Activated CD4-positive, alpha-beta memory T cell treated with anti-CD3 and anti-CD28 coated beads, Interleukin-2, amount 10 ng/mL, durations not matched to agents 7 days and 5 days (primary cell): ENCODE measurements at regions not wholly inside any gene's neighbourhood (a gene's known extent, or its start where the extent isn't known, plus 50 kb on each side); places are given as distances from the start of the nearest gene placed in this dataset.

Experiments used
- CTCF ChIA-PET: fragments of 350-600 bp; sonication (Branson Sonifier 250); formaldehyde crosslinking; loops from one replicate; lab custom pipeline; 2021; ENCODE audit warnings: antibody characterized with exemption, inconsistent platforms; lab: Charles Lee
- POLR2A ChIA-PET: fragments of 350-600 bp; sonication (Branson Sonifier 250); formaldehyde crosslinking; loops from one replicate; lab custom pipeline; 2021; ENCODE audit warnings: antibody characterized with exemption; lab: Charles Lee
- DNase-seq: peaks from one replicate; pipeline ENCODE4 v3.0.0-alpha.2; 2020
- H3K27ac Mint-ChIP-seq: one replicate; pipeline ENCODE4 v1.8.0; 2021; ENCODE audit warnings: mild to moderate bottlenecking, mixed read lengths
- H3K27me3 Mint-ChIP-seq: one replicate; pipeline ENCODE4 v1.8.0; 2021; ENCODE audit warnings: mixed read lengths
- H3K36me3 Mint-ChIP-seq: one replicate; pipeline ENCODE4 v1.8.0; 2021; ENCODE audit warnings: low read depth, mixed read lengths
- H3K4me1 Mint-ChIP-seq: one replicate; pipeline ENCODE4 v1.8.0; 2021; ENCODE audit warnings: mixed read lengths
- H3K4me3 Mint-ChIP-seq: one replicate; pipeline ENCODE4 v1.8.0; 2021; ENCODE audit warnings: mild to moderate bottlenecking, mixed read lengths
- H3K9me3 Mint-ChIP-seq: one replicate; pipeline ENCODE4 v1.8.0; 2021; ENCODE audit warnings: mixed read lengths

GRCh38 chr2:16479721-16480120 is 185.9 kb downstream of the CYRIA start:
- peaks cover 2% of the 10 kb centered on the region for H3K27me3 Mint-ChIP-seq
- no peak for DNase-seq
- POLR2A ChIA-PET = no interaction called here
- H3K36me3 Mint-ChIP-seq = no peaks in the 10 kb centered on the region
- CTCF ChIA-PET = no interaction called here
- no peaks in the 10 kb centered on the region for H3K9me3 Mint-ChIP-seq
- no peaks in the 10 kb centered on the region for H3K4me1 Mint-ChIP-seq
- H3K4me3 Mint-ChIP-seq = no peak overlapping the region
- H3K27ac Mint-ChIP-seq = no peak overlapping the region

GRCh38 chr2:16478434-16479210 is 187.0 kb downstream of the CYRIA start:
- Mint-ChIP-seq H3K4me1 (no peaks in the 10 kb centered on the region), H3K36me3 (no peaks in the 10 kb centered on the region), H3K9me3 (no peaks in the 10 kb centered on the region), H3K4me3 (no peak overlapping the region), H3K27ac (no peak overlapping the region), H3K27me3 (peaks cover 2% of the 10 kb centered on the region)
- no peak for DNase-seq
- ChIA-PET POLR2A (no interaction called here), CTCF (no interaction called here)

DNA sequence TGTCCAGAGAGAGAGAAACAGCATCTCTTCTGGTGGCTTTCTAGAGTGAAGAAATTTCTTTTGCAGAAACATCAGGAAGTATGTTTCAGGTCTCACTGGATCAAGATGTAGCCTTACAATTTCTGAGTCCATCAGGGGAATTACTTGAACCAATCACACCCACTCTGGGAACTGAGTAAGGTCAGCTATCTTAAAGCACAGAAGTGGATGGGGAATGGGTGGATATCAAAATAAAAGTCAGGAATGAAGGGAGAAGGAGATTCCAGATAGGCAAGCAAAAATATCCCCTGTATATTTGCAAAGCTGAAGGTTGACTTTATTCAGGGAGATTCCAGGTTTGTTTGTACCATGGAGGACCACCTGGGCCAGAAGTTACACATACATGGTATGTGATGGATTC is 188.0 kb downstream of the CYRIA start:
- no peak overlapping the region for H3K27ac Mint-ChIP-seq
- H3K4me3 Mint-ChIP-seq = no peak overlapping the region
- DNase-seq = no peak
- H3K36me3 Mint-ChIP-seq = no peaks in the 10 kb centered on the region
- ChIA-PET CTCF (no interaction called here), POLR2A (no interaction called here)
- no peaks in the 10 kb centered on the region for H3K9me3 Mint-ChIP-seq
- no peaks in the 10 kb centered on the region for H3K4me1 Mint-ChIP-seq
- peaks cover 2% of the 10 kb centered on the region for H3K27me3 Mint-ChIP-seq

DNA sequence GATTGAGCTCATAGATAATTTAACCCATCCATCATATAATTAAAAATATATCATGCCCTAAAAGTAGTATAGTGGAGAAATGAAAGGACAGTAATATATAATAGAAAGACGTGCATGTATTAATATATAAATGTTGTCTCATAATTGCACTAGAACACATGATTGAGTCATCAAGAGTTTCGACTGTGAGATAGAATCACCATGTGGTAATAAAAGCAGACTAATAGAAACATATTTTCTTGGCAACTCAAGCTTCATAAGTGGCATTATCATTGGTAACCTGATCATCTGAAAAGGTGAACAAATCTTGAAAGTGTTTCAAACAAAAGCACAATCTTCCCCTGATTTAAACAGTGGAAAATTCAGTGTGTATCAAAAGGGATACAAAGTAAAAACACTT is 188.8 kb downstream of the CYRIA start:
- ChIA-PET CTCF (interaction anchor here (0.6 kb wide), 1 partner anchor 620 kb away, joined by 3 read pairs; no protein-coding TSS in a partner anchor), POLR2A (no interaction called here)
- no peak overlapping the region for H3K4me3 Mint-ChIP-seq
- H3K27me3 Mint-ChIP-seq = peaks cover 2% of the 10 kb centered on the region
- H3K4me1 Mint-ChIP-seq = no peaks in the 10 kb centered on the region
- no peak overlapping the region for H3K27ac Mint-ChIP-seq
- no peaks in the 10 kb centered on the region for H3K36me3 Mint-ChIP-seq
- no peak for DNase-seq
- no peaks in the 10 kb centered on the region for H3K9me3 Mint-ChIP-seq

GRCh38 chr2:16475986-16476567 is 189.6 kb downstream of the CYRIA start:
- Mint-ChIP-seq H3K36me3 (no peaks in the 10 kb centered on the region), H3K9me3 (no peaks in the 10 kb centered on the region), H3K27ac (no peak overlapping the region), H3K4me3 (no peak overlapping the region), H3K4me1 (no peaks in the 10 kb centered on the region), H3K27me3 (peaks cover 2% of the 10 kb centered on the region)
- POLR2A ChIA-PET = no interaction called here
- DNase-seq = no peak
- CTCF ChIA-PET = interaction anchor here (0.6 kb wide), 1 partner anchor 619 kb away, joined by 3 read pairs; no protein-coding TSS in a partner anchor

GRCh38 chr2:16475586-16475985 is 190.0 kb downstream of the CYRIA start:
- Mint-ChIP-seq H3K36me3 (no peaks in the 10 kb centered on the region), H3K4me1 (no peaks in the 10 kb centered on the region), H3K27ac (no peak overlapping the region), H3K27me3 (peaks cover 2% of the 10 kb centered on the region), H3K9me3 (no peaks in the 10 kb centered on the region), H3K4me3 (no peak overlapping the region)
- ChIA-PET POLR2A (no interaction called here), CTCF (no interaction called here)
- DNase-seq = no peak

- no peak overlapping the region for H3K4me3 Mint-ChIP-seq
- no peaks in the 10 kb centered on the region for H3K4me1 Mint-ChIP-seq
- H3K27ac Mint-ChIP-seq = no peak overlapping the region
- H3K36me3 Mint-ChIP-seq = no peaks in the 10 kb centered on the region
- POLR2A ChIA-PET = no interaction called here
- H3K9me3 Mint-ChIP-seq = no peaks in the 10 kb centered on the region
- H3K27me3 Mint-ChIP-seq = peaks cover 2% of the 10 kb centered on the region
- CTCF ChIA-PET = no interaction called here
- DNase-seq = no peak
These were observed 192.1 kb downstream of the CYRIA start for GRCh38 chr2:16473575-16473974.

- ChIA-PET CTCF (no interaction called here), POLR2A (no interaction called here)
- Mint-ChIP-seq H3K9me3 (no peaks in the 10 kb centered on the region), H3K4me3 (no peak overlapping the region), H3K27ac (no peak overlapping the region), H3K27me3 (no peaks in the 10 kb centered on the region), H3K4me1 (no peaks in the 10 kb centered on the region), H3K36me3 (no peaks in the 10 kb centered on the region)
- no peak for DNase-seq
These were observed 194.6 kb downstream of the CYRIA start for GRCh38 chr2:16470936-16471490.

GRCh38 chr2:16466821-16467151 is 198.8 kb downstream of the CYRIA start:
- Mint-ChIP-seq H3K27ac (no peak overlapping the region), H3K27me3 (no peaks in the 10 kb centered on the region), H3K9me3 (no peaks in the 10 kb centered on the region), H3K4me1 (no peaks in the 10 kb centered on the region), H3K36me3 (no peaks in the 10 kb centered on the region), H3K4me3 (no peak overlapping the region)
- ChIA-PET POLR2A (no interaction called here), CTCF (no interaction called here)
- no peak for DNase-seq

DNA sequence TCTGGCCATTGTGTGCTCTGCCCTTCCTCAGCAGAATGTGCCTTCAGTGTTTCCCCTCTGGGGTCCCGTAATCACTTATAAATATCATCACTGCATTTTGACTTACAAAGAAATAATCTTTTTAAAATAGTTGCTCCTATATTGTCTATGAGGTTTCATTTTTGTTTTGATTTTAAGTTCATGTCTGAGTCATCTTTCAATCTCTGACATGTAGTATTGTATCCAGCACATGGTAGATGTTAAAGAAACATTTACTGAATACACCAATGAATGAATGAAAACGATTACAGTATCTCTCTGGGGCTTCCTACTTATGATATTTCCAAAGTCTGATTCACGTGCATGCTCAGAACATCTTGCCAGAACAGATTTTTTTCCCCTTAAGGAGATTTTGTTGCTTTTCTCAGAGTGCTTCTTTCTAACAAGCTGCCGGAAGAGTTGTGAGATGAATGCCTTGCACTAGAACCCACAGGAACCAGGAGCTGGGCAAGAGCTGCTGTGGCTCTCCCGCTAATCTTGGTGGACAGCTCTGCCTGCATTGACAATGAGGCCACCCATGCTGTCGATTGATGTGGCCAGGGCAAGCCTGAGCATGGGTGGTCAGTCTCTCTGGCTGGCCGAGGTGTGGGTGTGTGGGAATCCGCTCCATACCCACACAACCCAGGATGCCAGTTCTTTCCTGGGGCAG is 199.4 kb downstream of the CYRIA start:
- Mint-ChIP-seq H3K27ac (no peak overlapping the region), H3K4me3 (no peak overlapping the region), H3K27me3 (no peaks in the 10 kb centered on the region), H3K9me3 (no peaks in the 10 kb centered on the region), H3K36me3 (no peaks in the 10 kb centered on the region), H3K4me1 (no peaks in the 10 kb centered on the region)
- CTCF ChIA-PET = no interaction called here
- DNase-seq = no peak
- POLR2A ChIA-PET = no interaction called here

DNA sequence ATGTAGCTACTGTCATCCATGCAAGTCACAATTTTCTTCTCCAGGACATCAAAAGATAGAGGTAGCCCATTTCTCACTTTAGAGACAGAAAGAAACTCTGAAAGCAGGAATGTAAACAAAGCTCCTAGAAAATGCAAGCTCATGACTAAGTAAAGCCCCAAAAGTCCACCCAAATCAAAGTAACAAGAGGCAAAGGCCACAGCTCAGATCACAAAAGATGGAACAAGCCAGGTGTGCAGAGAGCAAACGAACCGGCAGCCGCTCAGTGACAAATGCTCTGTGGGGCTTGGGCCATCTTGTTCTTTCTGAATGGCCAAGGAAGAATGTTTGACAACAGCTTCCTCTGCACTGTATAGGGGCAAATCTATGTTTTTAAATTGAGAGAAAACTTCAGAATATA is 201.0 kb downstream of the CYRIA start:
- ChIA-PET CTCF (no interaction called here), POLR2A (no interaction called here)
- Mint-ChIP-seq H3K4me3 (no peak overlapping the region), H3K27me3 (no peaks in the 10 kb centered on the region), H3K36me3 (no peaks in the 10 kb centered on the region), H3K9me3 (no peaks in the 10 kb centered on the region), H3K4me1 (no peaks in the 10 kb centered on the region), H3K27ac (no peak overlapping the region)
- no peak for DNase-seq

DNA sequence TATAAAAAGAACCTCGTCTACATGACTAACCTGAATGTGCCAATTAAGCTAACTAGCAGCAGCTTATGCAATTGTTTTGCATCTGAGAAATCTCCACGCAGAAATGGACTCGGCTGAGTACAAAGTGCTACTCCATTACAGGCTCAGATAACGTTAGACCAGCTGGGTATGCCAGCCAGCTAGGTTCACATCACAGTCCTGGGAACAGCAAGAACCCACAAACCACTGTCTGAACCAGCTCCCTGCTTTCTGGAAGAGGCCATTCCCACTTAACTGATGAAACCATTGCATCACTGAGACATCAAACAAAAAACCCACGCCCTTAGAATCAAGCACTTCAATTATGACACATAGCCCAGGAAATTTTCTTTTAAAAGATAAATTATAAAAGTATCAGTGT is 202.7 kb downstream of the CYRIA start:
- Mint-ChIP-seq H3K4me3 (no peak overlapping the region), H3K27me3 (no peaks in the 10 kb centered on the region), H3K27ac (no peak overlapping the region), H3K9me3 (no peaks in the 10 kb centered on the region), H3K4me1 (no peaks in the 10 kb centered on the region), H3K36me3 (no peaks in the 10 kb centered on the region)
- ChIA-PET POLR2A (no interaction called here), CTCF (no interaction called here)
- DNase-seq = no peak

DNA sequence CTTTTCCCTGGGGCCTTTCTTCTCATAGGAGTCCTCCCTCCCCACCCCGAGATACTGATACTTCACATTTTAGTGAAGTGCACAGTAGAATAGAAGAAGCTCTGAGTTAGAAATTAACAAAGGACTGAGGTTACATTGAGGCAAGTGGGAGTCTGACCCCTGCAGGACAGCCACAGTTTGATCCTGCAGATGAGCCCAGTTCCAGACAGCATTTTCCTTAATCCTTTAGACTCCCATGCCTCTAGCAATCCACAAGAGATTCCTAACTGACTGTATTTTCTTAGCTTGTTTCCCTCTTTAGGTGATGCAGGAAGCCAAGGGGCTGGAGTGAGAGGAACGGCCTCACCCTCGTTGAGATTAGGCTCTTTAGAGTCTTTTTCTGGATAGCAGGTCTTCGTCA is 204.0 kb downstream of the CYRIA start:
- no peaks in the 10 kb centered on the region for H3K36me3 Mint-ChIP-seq
- no peaks in the 10 kb centered on the region for H3K27me3 Mint-ChIP-seq
- H3K27ac Mint-ChIP-seq = no peak overlapping the region
- H3K9me3 Mint-ChIP-seq = no peaks in the 10 kb centered on the region
- no peaks in the 10 kb centered on the region for H3K4me1 Mint-ChIP-seq
- no peak overlapping the region for H3K4me3 Mint-ChIP-seq
- ChIA-PET CTCF (no interaction called here), POLR2A (no interaction called here)
- DNase-seq = no peak
